IMR-90 (cell line): ENCODE measurements at regions not wholly inside any gene's neighbourhood (a gene's known extent, or its start where the extent isn't known, plus 50 kb on each side); places are given as distances from the start of the nearest gene placed in this dataset.

Experiments used
- ATAC-seq: fragments of 200-7000 bp; cut with Tn5 transposase; 2 replicates; pipeline ENCODE4 v1.9.1; 2020; ENCODE audit warnings: low read depth, mild to moderate bottlenecking, moderate library complexity
- BruUV-seq: library from RNA; stranded (reverse); fragments of 400-500 nt; replicated peaks from 2 replicates; lab custom pipeline; 2021; lab: Mats Ljungman, UMichigan
- CTCF ChIA-PET: fragments of 300-600 bp; formaldehyde crosslinking; extraction: SDS; loops from one replicate; lab custom pipeline; 2021; ENCODE audit warnings: antibody characterized with exemption; lab: Yijun Ruan, JAX
- POLR2A ChIA-PET: fragments of 300-600 bp; sonication (Branson Sonifier 250); formaldehyde crosslinking; loops from one replicate; lab custom pipeline; 2022; ENCODE audit warnings: antibody characterized with exemption; ENCODE audit not compliant: unreplicated experiment; lab: Charles Lee
- DNase-seq: peaks from one replicate; pipeline ENCODE4 v3.0.0; 2013
- H2AFZ ChIP-seq: replicated peaks from 2 replicates; pipeline ENCODE3; 2013; ENCODE audit warnings: low read length, mild to moderate bottlenecking; ENCODE audit not compliant: poor library complexity
- H2AK5ac ChIP-seq: 2 replicates; pipeline ENCODE4 v1.6.1; 2013; ENCODE audit warnings: low read depth, low read length, inconsistent platforms
- H2AK9ac ChIP-seq: replicated peaks from 2 replicates; pipeline ENCODE3; 2013; ENCODE audit warnings: mild to moderate bottlenecking, low read depth, low read length, moderate library complexity; ENCODE audit not compliant: poor library complexity
- H2BK120ac ChIP-seq: 2 replicates; pipeline ENCODE4 v1.6.1; 2013; ENCODE audit warnings: low read depth, low read length, inconsistent platforms
- H2BK15ac ChIP-seq: 3 replicates; pipeline ENCODE4 v1.6.1; 2013; ENCODE audit warnings: low read depth, low read length, inconsistent platforms
- H2BK20ac ChIP-seq: 2 replicates; pipeline ENCODE4 v1.6.1; 2013; ENCODE audit warnings: low read depth, mild to moderate bottlenecking, inconsistent platforms, low read length, moderate library complexity
- H2BK5ac ChIP-seq: 2 replicates; pipeline ENCODE4 v1.6.1; 2013; ENCODE audit warnings: mild to moderate bottlenecking, low read depth, low read length, inconsistent platforms; ENCODE audit not compliant: poor library complexity, severe bottlenecking
- H3K14ac ChIP-seq: replicated peaks from 2 replicates; pipeline ENCODE4 v1.6.1; 2013; ENCODE audit warnings: low read depth, low read length, inconsistent platforms
- H3K18ac ChIP-seq: 2 replicates; pipeline ENCODE4 v1.6.1; 2013; ENCODE audit warnings: low read depth, low read length, control low read depth
- H3K23ac ChIP-seq: 2 replicates; pipeline ENCODE4 v1.6.1; 2013; ENCODE audit warnings: low read depth, low read length, inconsistent platforms
- H3K27ac ChIP-seq: 2 replicates; pipeline ENCODE4 v1.5.1; 2013; ENCODE audit warnings: mild to moderate bottlenecking, control low read depth, low read length; ENCODE audit not compliant: insufficient read depth
- H3K27me3 ChIP-seq: 2 replicates; pipeline ENCODE4 v1.6.1; 2013; ENCODE audit warnings: low read length; ENCODE audit not compliant: control insufficient read depth, insufficient read depth
- H3K36me3 ChIP-seq: 2 replicates; pipeline ENCODE4 v1.6.1; 2013; ENCODE audit warnings: low read length, mixed read lengths; ENCODE audit not compliant: control insufficient read depth, insufficient read depth
- H3K4ac ChIP-seq: 2 replicates; pipeline ENCODE4 v1.6.1; 2013; ENCODE audit warnings: low read depth, low read length, inconsistent platforms
- H3K4me1 ChIP-seq: 2 replicates; pipeline ENCODE4 v1.6.1; 2013; ENCODE audit warnings: low read length, mixed read lengths; ENCODE audit not compliant: control insufficient read depth, insufficient read depth
- H3K4me2 ChIP-seq: 2 replicates; pipeline ENCODE4 v1.6.1; 2013; ENCODE audit warnings: low read depth, mild to moderate bottlenecking, control low read depth, low read length, moderate library complexity
- H3K4me3 ChIP-seq: 2 replicates; pipeline ENCODE4 v1.5.1; 2013; ENCODE audit warnings: low read depth, mild to moderate bottlenecking, control low read depth, low read length, moderate library complexity; ENCODE audit not compliant: insufficient read depth
- H3K56ac ChIP-seq: 2 replicates; pipeline ENCODE4 v1.6.1; 2013; ENCODE audit warnings: low read length, inconsistent platforms; ENCODE audit not compliant: insufficient read depth; ENCODE audit errors: extremely low read depth
- H3K79me1 ChIP-seq, 2 experiments: 2 replicates each; pipeline ENCODE4 v1.6.1; 2013; ENCODE audit warnings: low read length in 2 of 2, inconsistent platforms in 1 of 2, low read depth in 1 of 2
- H3K9ac ChIP-seq: 2 replicates; pipeline ENCODE4 v1.6.1; 2013; ENCODE audit warnings: low read depth, low read length, control low read depth
- H3K9me1 ChIP-seq: 2 replicates; pipeline ENCODE4 v1.6.1; 2013; ENCODE audit warnings: low read length, inconsistent platforms; ENCODE audit not compliant: insufficient read depth
- H3K9me3 ChIP-seq: 2 replicates; pipeline ENCODE4 v1.6.1; 2013; ENCODE audit warnings: low read length; ENCODE audit not compliant: control insufficient read depth, insufficient read depth
- H4K20me1 ChIP-seq: 2 replicates; pipeline ENCODE4 v1.6.1; 2013; ENCODE audit warnings: low read length, inconsistent platforms; ENCODE audit not compliant: insufficient read depth
- H4K5ac ChIP-seq: 2 replicates; pipeline ENCODE4 v1.6.1; 2013; ENCODE audit warnings: mild to moderate bottlenecking, low read depth, low read length, control low read depth
- H4K8ac ChIP-seq, 2 experiments: 2 replicates each; pipeline ENCODE4 v1.6.1; 2013; ENCODE audit warnings: low read depth in 2 of 2, low read length in 2 of 2, control low read depth in 1 of 2, inconsistent platforms in 1 of 2
- H4K91ac ChIP-seq: 2 replicates; pipeline ENCODE4 v1.6.1; 2013; ENCODE audit warnings: low read depth, low read length, inconsistent platforms; ENCODE audit not compliant: insufficient read depth
- BHLHE40 ChIP-seq: fragments of 150-350 bp; IDR thresholded peaks from 2 replicates; pipeline ENCODE4 v1.6.1; 2016; ENCODE audit warnings: mild to moderate bottlenecking, low read depth, low read length
- CHD1 ChIP-seq: IDR thresholded peaks from 2 replicates; pipeline ENCODE4 v1.6.1; 2012; ENCODE audit warnings: low read depth, low read length, improper control_type of control experiment
- CTCF ChIP-seq: conservative IDR thresholded peaks from 2 replicates; pipeline ENCODE4 v1.5.1; 2012; ENCODE audit warnings: mild to moderate bottlenecking, low read depth, low read length, improper control_type of control experiment
- ELK1 ChIP-seq: fragments of 150-350 bp; IDR thresholded peaks from 2 replicates; pipeline ENCODE4 v1.6.1; 2016; ENCODE audit warnings: low read depth, mild to moderate bottlenecking, low read length, moderate library complexity, borderline replicate concordance
- MAZ ChIP-seq: IDR thresholded peaks from 2 replicates; pipeline ENCODE4 v1.6.1; 2012; ENCODE audit warnings: low read depth, mild to moderate bottlenecking, low read length, improper control_type of control experiment, moderate library complexity, borderline replicate concordance
- MXI1 ChIP-seq: IDR thresholded peaks from 2 replicates; pipeline ENCODE4 v1.6.1; 2012; ENCODE audit warnings: low read depth, mild to moderate bottlenecking, low read length, moderate library complexity, borderline replicate concordance
- POLR2A ChIP-seq: IDR thresholded peaks from 2 replicates; pipeline ENCODE4 v1.6.1; 2012; ENCODE audit warnings: mild to moderate bottlenecking, low read depth, low read length
- RFX5 ChIP-seq: IDR thresholded peaks from 2 replicates; pipeline ENCODE4 v1.8.0; 2012; ENCODE audit warnings: low read depth, mild to moderate bottlenecking, low read length, moderate library complexity
- WGBS, 2 experiments: methylation state at CpG; one replicate each; pipeline versions ENCODE4 v1.1.5 to v1.1.7; 2013; ENCODE audit warnings: missing lambda C conversion rate in 2 of 2; ENCODE audit not compliant: insufficient read length in 1 of 2; ENCODE audit errors: extremely low coverage in 2 of 2; 5-methylcytosine and 5-hydroxymethylcytosine counted together
- dilution Hi-C: fragments of 300-500 bp; cut with HindIII; formaldehyde crosslinking; loops from one replicate; pipeline ENCODE4 v1.14.3; 2018; ENCODE audit warnings: low sequenced_read_pairs; ENCODE audit not compliant: unreplicated experiment
- in situ Hi-C: fragments of 300-500 bp; cut with MboI; formaldehyde crosslinking; loops from 3 replicates; pipeline ENCODE4 v1.14.3; 2019; ENCODE audit warnings: low sequenced_read_pairs, inconsistent platforms, mixed read lengths
- intact Hi-C: fragments of 100-400 bp; cut with micrococcal nuclease; formaldehyde crosslinking; loops from 2 replicates; pipeline ENCODE4 v1.10.0; 2022

GRCh38 chr4:91846233-91846632, 457.5 kb upstream of the GRID2 start:
- ChIA-PET POLR2A (no interaction called here), CTCF (no interaction called here)
- H4K5ac ChIP-seq, result no peak overlapping the region
- H3K14ac ChIP-seq, result no peak overlapping the region
- no peaks in the 10 kb centered on the region for H4K20me1 ChIP-seq
- H2BK20ac ChIP-seq, result no peak overlapping the region
- no peak overlapping the region for H2AK9ac ChIP-seq
- no peaks in the 10 kb centered on the region for H3K36me3 ChIP-seq
- no peak overlapping the region for H3K56ac ChIP-seq
- no peak overlapping the region for H3K18ac ChIP-seq
- no peaks in the 10 kb centered on the region for H3K4me1 ChIP-seq
- H3K4me3 ChIP-seq, result no peak overlapping the region
- in situ Hi-C loops (no loop called here), dilution Hi-C loops (no loop called here), intact Hi-C loops (no loop called here)
- no peaks in the 10 kb centered on the region for H3K79me1 ChIP-seq
- TF ChIP-seq ELK1, result no peak
- TF ChIP-seq MAZ, result no peak
- TF ChIP-seq MXI1, result no peak
- no peak for TF ChIP-seq CTCF
- no peak for TF ChIP-seq POLR2A
- TF ChIP-seq BHLHE40, result no peak
- TF ChIP-seq CHD1, result no peak
- TF ChIP-seq RFX5, result no peak
- no TSS peak for BruUV-seq
- ATAC-seq, result no peak
- no peak overlapping the region for H3K4ac ChIP-seq
- no CpG with 5 or more reads among the region's 1 CpG for WGBS, 2 experiments
- no peaks in the 10 kb centered on the region for H3K27me3 ChIP-seq
- no peak overlapping the region for H3K23ac ChIP-seq
- H2BK120ac ChIP-seq, result no peak overlapping the region
- H3K4me2 ChIP-seq, result no peak overlapping the region
- H3K9me1 ChIP-seq, result no peaks in the 10 kb centered on the region
- no peak overlapping the region for H2AFZ ChIP-seq
- no peak overlapping the region for H3K9ac ChIP-seq
- H4K8ac ChIP-seq, result no peak overlapping the region
- no peak overlapping the region for H2BK15ac ChIP-seq
- DNase-seq, result no peak
- H4K91ac ChIP-seq, result no peak overlapping the region
- H3K27ac ChIP-seq, result no peak overlapping the region
- H2AK5ac ChIP-seq, result no peak overlapping the region
- H2BK5ac ChIP-seq, result no peak overlapping the region
- no peaks in the 10 kb centered on the region for H3K9me3 ChIP-seq
